ENCODE measurements at regions not wholly inside any gene's neighbourhood (a gene's known extent, or its start where the extent isn't known, plus 50 kb on each side); places are given as distances from the start of the nearest gene placed in this dataset.

- Mint-ChIP-seq H3K27ac (no peak overlapping the region), H3K9me3 (peaks cover 2 to 5% of the 10 kb centered on the region in 2 donors), H3K27me3 (ENCODE audit: low read depth in 2 of 2) (no peaks in the 10 kb centered on the region), H3K36me3 (no peaks in the 10 kb centered on the region), H3K4me3 (no peak overlapping the region), H3K4me1 (no peaks in the 10 kb centered on the region)
- Histone ChIP-seq H3K9me3 (ENCODE audit: control insufficient read depth, insufficient read depth, low read length) (no peaks in the 10 kb centered on the region), H3K27me3 (ENCODE audit: control insufficient read depth, insufficient read depth, low read length) (no peaks in the 10 kb centered on the region), H3K27ac (ENCODE audit: low read length) (no peak overlapping the region), H3K4me1 (ENCODE audit: control insufficient read depth, insufficient read depth, low read length) (no peaks in the 10 kb centered on the region), H3K36me3 (ENCODE audit: control insufficient read depth, insufficient read depth, low read length) (no peaks in the 10 kb centered on the region), H3K4me3 (ENCODE audit: low read length) (no peak overlapping the region)
- intact Hi-C loops (cut with micrococcal nuclease): no loop called here
- TF ChIP-seq CTCF (IDR thresholded peaks at IDR 0.05): no peak
- DNase-seq (no peak), ATAC-seq (no peak)
Observed at GRCh38 chr10:9656386-9656785, 1361.3 kb upstream of the CELF2 start.

- Histone ChIP-seq H3K36me3 (ENCODE audit: control insufficient read depth, insufficient read depth, low read length) (no peaks in the 10 kb centered on the region), H3K4me3 (ENCODE audit: low read length) (no peak overlapping the region), H3K9me3 (ENCODE audit: control insufficient read depth, insufficient read depth, low read length) (no peaks in the 10 kb centered on the region), H3K4me1 (ENCODE audit: control insufficient read depth, insufficient read depth, low read length) (no peaks in the 10 kb centered on the region), H3K27me3 (ENCODE audit: control insufficient read depth, insufficient read depth, low read length) (no peaks in the 10 kb centered on the region), H3K27ac (ENCODE audit: low read length) (no peak overlapping the region)
- no peak overlapping the region for H3K4me3 Mint-ChIP-seq
- H3K4me1 Mint-ChIP-seq: no peaks in the 10 kb centered on the region
- no peak for DNase-seq
- no peaks in the 10 kb centered on the region for H3K27me3 Mint-ChIP-seq (ENCODE audit: low read depth in 2 of 2)
- no peak overlapping the region for H3K27ac Mint-ChIP-seq
- H3K9me3 Mint-ChIP-seq: peaks cover 4 to 5% of the 10 kb centered on the region in 2 donors
- no peaks in the 10 kb centered on the region for H3K36me3 Mint-ChIP-seq
- no peak for ATAC-seq
- WGBS (ENCODE audit: insufficient coverage): no CpG with 5 or more reads among the region's 1 CpG
- TF ChIP-seq CTCF (IDR thresholded peaks at IDR 0.05): no peak
- intact Hi-C loops (cut with micrococcal nuclease): no loop called here
Observed at GRCh38 chr10:9656996-9657395, 1360.7 kb upstream of the CELF2 start.

GRCh38 chr10:9657530-9657929, 1360.1 kb upstream of the CELF2 start:
- Histone ChIP-seq H3K27me3 (ENCODE audit: control insufficient read depth, insufficient read depth, low read length) (no peaks in the 10 kb centered on the region), H3K4me1 (ENCODE audit: control insufficient read depth, insufficient read depth, low read length) (no peaks in the 10 kb centered on the region), H3K4me3 (ENCODE audit: low read length) (no peak overlapping the region), H3K9me3 (ENCODE audit: control insufficient read depth, insufficient read depth, low read length) (no peaks in the 10 kb centered on the region), H3K27ac (ENCODE audit: low read length) (no peak overlapping the region), H3K36me3 (ENCODE audit: control insufficient read depth, insufficient read depth, low read length) (no peaks in the 10 kb centered on the region)
- no peaks in the 10 kb centered on the region for H3K27me3 Mint-ChIP-seq (ENCODE audit: low read depth in 2 of 2)
- no peak overlapping the region for H3K4me3 Mint-ChIP-seq
- H3K27ac Mint-ChIP-seq: no peak overlapping the region
- 81% methylated on average over 2 of the region's 2 CpGs for WGBS (ENCODE audit: insufficient coverage)
- H3K4me1 Mint-ChIP-seq: no peaks in the 10 kb centered on the region
- H3K36me3 Mint-ChIP-seq: no peaks in the 10 kb centered on the region
- peaks cover 4 to 5% of the 10 kb centered on the region in 2 donors for H3K9me3 Mint-ChIP-seq
- TF ChIP-seq CTCF (IDR thresholded peaks at IDR 0.05): no peak
- intact Hi-C loops (cut with micrococcal nuclease): no loop called here
- DNase-seq: no peak
- ATAC-seq: no peak

GRCh38 chr10:9668411-9668810, 1349.3 kb upstream of the CELF2 start:
- Histone ChIP-seq H3K27ac (ENCODE audit: low read length) (no peak overlapping the region), H3K4me3 (ENCODE audit: low read length) (no peak overlapping the region), H3K4me1 (ENCODE audit: control insufficient read depth, insufficient read depth, low read length) (no peaks in the 10 kb centered on the region), H3K27me3 (ENCODE audit: control insufficient read depth, insufficient read depth, low read length) (no peaks in the 10 kb centered on the region), H3K36me3 (ENCODE audit: control insufficient read depth, insufficient read depth, low read length) (no peaks in the 10 kb centered on the region), H3K9me3 (ENCODE audit: control insufficient read depth, insufficient read depth, low read length) (no peaks in the 10 kb centered on the region)
- no peaks in the 10 kb centered on the region for H3K36me3 Mint-ChIP-seq
- intact Hi-C loops (cut with micrococcal nuclease): no loop called here
- H3K27me3 Mint-ChIP-seq (ENCODE audit: low read depth in 2 of 2): no peaks in the 10 kb centered on the region
- ATAC-seq (no peak), DNase-seq (no peak)
- no peak overlapping the region for H3K27ac Mint-ChIP-seq
- no peaks in the 10 kb centered on the region for H3K4me1 Mint-ChIP-seq
- H3K9me3 Mint-ChIP-seq: peaks cover 6 to 13% of the 10 kb centered on the region in 2 donors
- no peak overlapping the region for H3K4me3 Mint-ChIP-seq
- no peak for TF ChIP-seq CTCF (IDR thresholded peaks at IDR 0.05)
- WGBS (ENCODE audit: insufficient coverage): 94% methylated on average over 3 of the region's 3 CpGs
